22Rv1 (cell line): ENCODE measurements at regions not wholly inside any gene's neighbourhood (a gene's known extent, or its start where the extent isn't known, plus 50 kb on each side); places are given as distances from the start of the nearest gene placed in this dataset.
"Not testable (repeated sequence)": the region's sequence is repeated elsewhere in the genome, so short reads cannot be mapped to it uniquely, and the experiment has no call there.

Experiments used
- CTCF ChIP-seq: fragments of 450-650 bp; IDR thresholded peaks from 2 replicates; pipeline ENCODE4 v1.5.1; 2017; ENCODE audit warnings: mild to moderate bottlenecking
- ZFX ChIP-seq: fragments of 450-650 bp; IDR thresholded peaks from 2 replicates; pipeline ENCODE4 v1.6.1; 2017; ENCODE audit warnings: antibody characterized with exemption, borderline replicate concordance

- not testable (repeated sequence) for TF ChIP-seq CTCF, ZFX
Observed at GRCh38 chrY:11107127-11107918, 1579.6 kb downstream of the TSPY10 start.
